ENCODE measurements at regions not wholly inside any gene's neighbourhood (a gene's known extent, or its start where the extent isn't known, plus 50 kb on each side); places are given as distances from the start of the nearest gene placed in this dataset.
A peak's percentile ranks its signal among the peaks of the same experiment; 100 is the strongest.

DNA sequence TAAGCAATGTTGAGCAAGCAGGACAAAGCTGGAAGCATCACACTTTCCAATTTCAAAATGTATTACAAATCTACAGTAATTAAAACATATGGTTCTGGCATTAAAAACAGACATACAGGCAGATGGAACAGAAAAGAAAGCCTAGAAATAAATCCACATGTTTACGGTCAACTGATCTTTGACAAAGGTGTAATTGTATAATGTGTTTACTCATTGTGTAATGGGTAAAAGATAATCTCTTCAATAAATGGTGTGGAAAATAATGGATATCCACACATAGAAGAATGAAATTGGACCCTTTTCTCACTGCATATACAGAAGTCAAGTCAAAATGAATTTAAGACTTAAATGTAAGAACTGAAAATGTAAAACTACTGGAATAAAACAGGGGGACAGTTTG is 394.2 kb downstream of the ANKRD50 start:
- no peak for DNase-seq
- intact Hi-C loops (cut with DNase I): no loop called here
- Histone ChIP-seq H3K36me3 (no peaks in the 10 kb centered on the region), H3K4me1 (no peaks in the 10 kb centered on the region), H3K27ac (no peak overlapping the region), H3K9me3 (no peaks in the 10 kb centered on the region), H3K4me3 (no peak overlapping the region), H3K27me3 (no peaks in the 10 kb centered on the region)
- WGBS, 2 donors: 57 to 91% methylated on average over 1 of the region's 1 CpG
- TF ChIP-seq EP300 (IDR thresholded peaks at IDR 0.05): no peak
- TF ChIP-seq CTCF (IDR thresholded peaks at IDR 0.05): no peak
- no peak for TF ChIP-seq POLR2AphosphoS5 (IDR thresholded peaks at IDR 0.05)
- TF ChIP-seq POLR2A (IDR thresholded peaks at IDR 0.05): no peak

DNA sequence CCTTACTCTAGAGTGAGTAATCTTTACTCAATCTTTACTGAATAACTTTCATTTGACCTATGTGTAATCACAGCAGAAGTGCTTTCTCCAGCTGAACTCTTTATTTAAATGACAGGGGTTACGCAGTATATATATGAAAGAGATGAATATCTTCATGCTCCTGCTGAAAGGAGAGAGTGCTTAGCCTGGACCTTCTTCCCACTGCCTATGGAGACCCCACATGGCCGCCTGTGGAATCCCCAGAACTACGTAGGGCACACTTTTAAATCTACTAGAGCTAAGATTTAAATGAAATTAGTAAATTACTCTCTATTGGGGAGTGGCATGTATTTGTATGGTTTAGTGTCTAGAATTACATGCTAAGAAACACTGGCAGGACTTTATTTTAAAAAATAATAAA is 391.2 kb downstream of the ANKRD50 start:
- TF ChIP-seq POLR2AphosphoS5 (IDR thresholded peaks at IDR 0.05) (no peak), CTCF (IDR thresholded peaks at IDR 0.05) (no peak), EP300 (IDR thresholded peaks at IDR 0.05) (no peak), POLR2A (IDR thresholded peaks at IDR 0.05) (no peak)
- Histone ChIP-seq H3K9me3 (no peaks in the 10 kb centered on the region), H3K4me1 (no peaks in the 10 kb centered on the region), H3K27ac (no peak overlapping the region), H3K36me3 (no peaks in the 10 kb centered on the region), H3K27me3 (no peaks in the 10 kb centered on the region), H3K4me3 (no peak overlapping the region)
- intact Hi-C loops (cut with DNase I): loop anchor here (5.0 kb wide), 1 partner anchor 1219 kb away; no protein-coding TSS in a partner anchor
- 77 to 79% methylated on average over 3 of the region's 3 CpGs for WGBS, 2 donors
- no peak for DNase-seq

GRCh38 chr4:124322234-124323065 is 390.1 kb downstream of the ANKRD50 start:
- peak overlapping the region in 1 of 4 donors; percentile 6 for H3K27ac ChIP-seq
- no peaks in the 10 kb centered on the region for H3K36me3 ChIP-seq
- H3K4me3 ChIP-seq: peak overlapping the region in 1 of 4 donors; percentile 7
- no peaks in the 10 kb centered on the region for H3K9me3 ChIP-seq
- no peaks in the 10 kb centered on the region for H3K4me1 ChIP-seq
- 50 to 51% methylated on average over 8 of the region's 8 CpGs for WGBS, 2 donors
- H3K27me3 ChIP-seq: no peaks in the 10 kb centered on the region
- TF ChIP-seq CTCF (IDR thresholded peaks at IDR 0.05): peak in 3 of 4 experiments; percentile 16 to 58 (median 51)
- no peak for TF ChIP-seq POLR2A (IDR thresholded peaks at IDR 0.05)
- TF ChIP-seq EP300 (IDR thresholded peaks at IDR 0.05): no peak
- TF ChIP-seq POLR2AphosphoS5 (IDR thresholded peaks at IDR 0.05): no peak
- intact Hi-C loops (cut with DNase I): loop anchor here (5.0 kb wide), 1 partner anchor 1220 kb away; no protein-coding TSS in a partner anchor
- DNase-seq: no peak

- TF ChIP-seq POLR2A (IDR thresholded peaks at IDR 0.05) (no peak), POLR2AphosphoS5 (IDR thresholded peaks at IDR 0.05) (no peak), EP300 (IDR thresholded peaks at IDR 0.05) (no peak), CTCF (IDR thresholded peaks at IDR 0.05) (no peak)
- peaks cover 0 to 8% (median 5%) of the 10 kb centered on the region in 4 donors for H3K4me1 ChIP-seq
- H3K27me3 ChIP-seq: no peaks in the 10 kb centered on the region
- intact Hi-C loops (cut with DNase I): no loop called here
- H3K27ac ChIP-seq: no peak overlapping the region
- H3K9me3 ChIP-seq: no peaks in the 10 kb centered on the region
- no peak overlapping the region for H3K4me3 ChIP-seq
- DNase-seq: no peak
- no peaks in the 10 kb centered on the region for H3K36me3 ChIP-seq
Observed at GRCh38 chr4:124325690-124326089, 386.8 kb downstream of the ANKRD50 start.

Data from sigmoid colon (tissue), 6 donors.